IMR-90 (cell line): ENCODE measurements at regions not wholly inside any gene's neighbourhood (a gene's known extent, or its start where the extent isn't known, plus 50 kb on each side); places are given as distances from the start of the nearest gene placed in this dataset.

Experiments
- ATAC-seq: fragments of 200-7000 bp; cut with Tn5 transposase; 2 replicates; pipeline ENCODE4 v1.9.1; 2020; ENCODE audit warnings: low read depth, mild to moderate bottlenecking, moderate library complexity
- BruUV-seq: library from RNA; stranded (reverse); fragments of 400-500 nt; replicated peaks from 2 replicates; lab custom pipeline; 2021; lab: Mats Ljungman, UMichigan
- CTCF ChIA-PET: fragments of 300-600 bp; formaldehyde crosslinking; extraction: SDS; loops from one replicate; lab custom pipeline; 2021; ENCODE audit warnings: antibody characterized with exemption; lab: Yijun Ruan, JAX
- POLR2A ChIA-PET: fragments of 300-600 bp; sonication (Branson Sonifier 250); formaldehyde crosslinking; loops from one replicate; lab custom pipeline; 2022; ENCODE audit warnings: antibody characterized with exemption; ENCODE audit not compliant: unreplicated experiment; lab: Charles Lee
- DNase-seq: peaks from one replicate; pipeline ENCODE4 v3.0.0; 2013
- H2AFZ ChIP-seq: replicated peaks from 2 replicates; pipeline ENCODE3; 2013; ENCODE audit warnings: low read length, mild to moderate bottlenecking; ENCODE audit not compliant: poor library complexity
- H2AK5ac ChIP-seq: 2 replicates; pipeline ENCODE4 v1.6.1; 2013; ENCODE audit warnings: low read depth, low read length, inconsistent platforms
- H2AK9ac ChIP-seq: replicated peaks from 2 replicates; pipeline ENCODE3; 2013; ENCODE audit warnings: mild to moderate bottlenecking, low read depth, low read length, moderate library complexity; ENCODE audit not compliant: poor library complexity
- H2BK120ac ChIP-seq: 2 replicates; pipeline ENCODE4 v1.6.1; 2013; ENCODE audit warnings: low read depth, low read length, inconsistent platforms
- H2BK15ac ChIP-seq: 3 replicates; pipeline ENCODE4 v1.6.1; 2013; ENCODE audit warnings: low read depth, low read length, inconsistent platforms
- H2BK20ac ChIP-seq: 2 replicates; pipeline ENCODE4 v1.6.1; 2013; ENCODE audit warnings: low read depth, mild to moderate bottlenecking, inconsistent platforms, low read length, moderate library complexity
- H2BK5ac ChIP-seq: 2 replicates; pipeline ENCODE4 v1.6.1; 2013; ENCODE audit warnings: mild to moderate bottlenecking, low read depth, low read length, inconsistent platforms; ENCODE audit not compliant: poor library complexity, severe bottlenecking
- H3K14ac ChIP-seq: replicated peaks from 2 replicates; pipeline ENCODE4 v1.6.1; 2013; ENCODE audit warnings: low read depth, low read length, inconsistent platforms
- H3K18ac ChIP-seq: 2 replicates; pipeline ENCODE4 v1.6.1; 2013; ENCODE audit warnings: low read depth, low read length, control low read depth
- H3K23ac ChIP-seq: 2 replicates; pipeline ENCODE4 v1.6.1; 2013; ENCODE audit warnings: low read depth, low read length, inconsistent platforms
- H3K27ac ChIP-seq: 2 replicates; pipeline ENCODE4 v1.5.1; 2013; ENCODE audit warnings: mild to moderate bottlenecking, control low read depth, low read length; ENCODE audit not compliant: insufficient read depth
- H3K27me3 ChIP-seq: 2 replicates; pipeline ENCODE4 v1.6.1; 2013; ENCODE audit warnings: low read length; ENCODE audit not compliant: control insufficient read depth, insufficient read depth
- H3K36me3 ChIP-seq: 2 replicates; pipeline ENCODE4 v1.6.1; 2013; ENCODE audit warnings: low read length, mixed read lengths; ENCODE audit not compliant: control insufficient read depth, insufficient read depth
- H3K4ac ChIP-seq: 2 replicates; pipeline ENCODE4 v1.6.1; 2013; ENCODE audit warnings: low read depth, low read length, inconsistent platforms
- H3K4me1 ChIP-seq: 2 replicates; pipeline ENCODE4 v1.6.1; 2013; ENCODE audit warnings: low read length, mixed read lengths; ENCODE audit not compliant: control insufficient read depth, insufficient read depth
- H3K4me2 ChIP-seq: 2 replicates; pipeline ENCODE4 v1.6.1; 2013; ENCODE audit warnings: low read depth, mild to moderate bottlenecking, control low read depth, low read length, moderate library complexity
- H3K4me3 ChIP-seq: 2 replicates; pipeline ENCODE4 v1.5.1; 2013; ENCODE audit warnings: low read depth, mild to moderate bottlenecking, control low read depth, low read length, moderate library complexity; ENCODE audit not compliant: insufficient read depth
- H3K56ac ChIP-seq: 2 replicates; pipeline ENCODE4 v1.6.1; 2013; ENCODE audit warnings: low read length, inconsistent platforms; ENCODE audit not compliant: insufficient read depth; ENCODE audit errors: extremely low read depth
- H3K79me1 ChIP-seq, 2 experiments: 2 replicates each; pipeline ENCODE4 v1.6.1; 2013; ENCODE audit warnings: low read length in 2 of 2, inconsistent platforms in 1 of 2, low read depth in 1 of 2
- H3K9ac ChIP-seq: 2 replicates; pipeline ENCODE4 v1.6.1; 2013; ENCODE audit warnings: low read depth, low read length, control low read depth
- H3K9me1 ChIP-seq: 2 replicates; pipeline ENCODE4 v1.6.1; 2013; ENCODE audit warnings: low read length, inconsistent platforms; ENCODE audit not compliant: insufficient read depth
- H3K9me3 ChIP-seq: 2 replicates; pipeline ENCODE4 v1.6.1; 2013; ENCODE audit warnings: low read length; ENCODE audit not compliant: control insufficient read depth, insufficient read depth
- H4K20me1 ChIP-seq: 2 replicates; pipeline ENCODE4 v1.6.1; 2013; ENCODE audit warnings: low read length, inconsistent platforms; ENCODE audit not compliant: insufficient read depth
- H4K5ac ChIP-seq: 2 replicates; pipeline ENCODE4 v1.6.1; 2013; ENCODE audit warnings: mild to moderate bottlenecking, low read depth, low read length, control low read depth
- H4K8ac ChIP-seq, 2 experiments: 2 replicates each; pipeline ENCODE4 v1.6.1; 2013; ENCODE audit warnings: low read depth in 2 of 2, low read length in 2 of 2, control low read depth in 1 of 2, inconsistent platforms in 1 of 2
- H4K91ac ChIP-seq: 2 replicates; pipeline ENCODE4 v1.6.1; 2013; ENCODE audit warnings: low read depth, low read length, inconsistent platforms; ENCODE audit not compliant: insufficient read depth
- BHLHE40 ChIP-seq: fragments of 150-350 bp; IDR thresholded peaks from 2 replicates; pipeline ENCODE4 v1.6.1; 2016; ENCODE audit warnings: mild to moderate bottlenecking, low read depth, low read length
- ELK1 ChIP-seq: fragments of 150-350 bp; IDR thresholded peaks from 2 replicates; pipeline ENCODE4 v1.6.1; 2016; ENCODE audit warnings: low read depth, mild to moderate bottlenecking, low read length, moderate library complexity, borderline replicate concordance
- FOS ChIP-seq: fragments of 150-350 bp; IDR thresholded peaks from 2 replicates; pipeline ENCODE4 v1.6.1; 2016; ENCODE audit warnings: low read depth, low read length
- NFE2L2 ChIP-seq: fragments of 150-350 bp; IDR thresholded peaks from 2 replicates; pipeline ENCODE4 v1.6.1; 2016; ENCODE audit warnings: low read depth, mild to moderate bottlenecking, low read length
- RAD21 ChIP-seq: IDR thresholded peaks from 2 replicates; pipeline ENCODE4 v1.6.1; 2012; ENCODE audit warnings: low read length, improper control_type of control experiment
- whole genome bisulfite sequencing, 2 experiments: methylation state at CpG; one replicate each; pipeline versions ENCODE4 v1.1.5 to v1.1.7; 2013; ENCODE audit warnings: missing lambda C conversion rate in 2 of 2; ENCODE audit not compliant: insufficient read length in 1 of 2; ENCODE audit errors: extremely low coverage in 2 of 2; 5-methylcytosine and 5-hydroxymethylcytosine counted together
- dilution Hi-C: fragments of 300-500 bp; cut with HindIII; formaldehyde crosslinking; loops from one replicate; pipeline ENCODE4 v1.14.3; 2018; ENCODE audit warnings: low sequenced_read_pairs; ENCODE audit not compliant: unreplicated experiment
- in situ Hi-C: fragments of 300-500 bp; cut with MboI; formaldehyde crosslinking; loops from 3 replicates; pipeline ENCODE4 v1.14.3; 2019; ENCODE audit warnings: low sequenced_read_pairs, inconsistent platforms, mixed read lengths
- intact Hi-C: fragments of 100-400 bp; cut with micrococcal nuclease; formaldehyde crosslinking; loops from 2 replicates; pipeline ENCODE4 v1.10.0; 2022

GRCh38 chr6:86586195-86586594 is 351.1 kb upstream of the HTR1E start:
- no peaks in the 10 kb centered on the region for H3K79me1 ChIP-seq
- no peak overlapping the region for H3K18ac ChIP-seq
- no peaks in the 10 kb centered on the region for H3K27me3 ChIP-seq
- no peak overlapping the region for H3K14ac ChIP-seq
- no peak overlapping the region for H4K91ac ChIP-seq
- peaks cover 18% of the 10 kb centered on the region for H3K9me3 ChIP-seq
- H2BK15ac ChIP-seq: no peak overlapping the region
- no peaks in the 10 kb centered on the region for H4K20me1 ChIP-seq
- ChIA-PET POLR2A (no interaction called here), CTCF (no interaction called here)
- H2BK120ac ChIP-seq: no peak overlapping the region
- H2AK5ac ChIP-seq: no peak overlapping the region
- no peak overlapping the region for H2AK9ac ChIP-seq
- no peak overlapping the region for H3K9ac ChIP-seq
- TF ChIP-seq ELK1: no peak
- TF ChIP-seq RAD21: no peak
- no peak for TF ChIP-seq FOS
- TF ChIP-seq NFE2L2: no peak
- no peak for TF ChIP-seq BHLHE40
- no peak overlapping the region for H3K4ac ChIP-seq
- no peak overlapping the region for H4K5ac ChIP-seq
- no peak overlapping the region for H3K23ac ChIP-seq
- no TSS peak for BruUV-seq
- ATAC-seq: no peak
- intact Hi-C loops: no loop called here
- no peak overlapping the region for H4K8ac ChIP-seq
- H3K36me3 ChIP-seq: no peaks in the 10 kb centered on the region
- no peak overlapping the region for H2AFZ ChIP-seq
- no peak overlapping the region for H3K56ac ChIP-seq
- H3K27ac ChIP-seq: no peak overlapping the region
- H3K4me3 ChIP-seq: no peak overlapping the region
- no CpG with 5 or more reads among the region's 4 CpGs for WGBS, 2 experiments
- H2BK20ac ChIP-seq: no peak overlapping the region
- no peaks in the 10 kb centered on the region for H3K9me1 ChIP-seq
- no peak for DNase-seq
- no peak overlapping the region for H3K4me2 ChIP-seq
- dilution Hi-C loops: no loop called here
- no peaks in the 10 kb centered on the region for H3K4me1 ChIP-seq
- no peak overlapping the region for H2BK5ac ChIP-seq
- in situ Hi-C loops: no loop called here
